HCT116 (cell line): ENCODE measurements at regions not wholly inside any gene's neighbourhood (a gene's known extent, or its start where the extent isn't known, plus 50 kb on each side); places are given as distances from the start of the nearest gene placed in this dataset.

Experiments used
- ATAC-seq: fragments of 200-7000 bp; cut with Tn5 transposase; 2 replicates; pipeline ENCODE4 v1.9.1; 2020; ENCODE audit warnings: mild to moderate bottlenecking, moderate library complexity
- BruUV-seq: library from RNA; stranded (reverse); fragments of 400-500 nt; replicated peaks from 2 replicates; lab custom pipeline; 2021; lab: Mats Ljungman, UMichigan
- CTCF ChIA-PET: fragments of 300-600 bp; sonication (Branson Sonifier 250); formaldehyde crosslinking; loops from one replicate; lab custom pipeline; 2021; ENCODE audit warnings: antibody characterized with exemption; lab: Charles Lee
- POLR2A ChIA-PET: fragments of 300-600, 350-600 bp; sonication (Branson Sonifier 250); formaldehyde crosslinking; loops from one replicate; lab custom pipeline; 2021; ENCODE audit warnings: antibody characterized with exemption; lab: Charles Lee
- RAD21 ChIA-PET, 2 experiments: fragments of 300-600 bp; sonication (Branson Sonifier 250); formaldehyde crosslinking; loops; one replicate each; lab custom pipeline; 2023; ENCODE audit warnings: low total read pairs in 2 of 2; ENCODE audit not compliant: uncharacterized antibody in 2 of 2, unreplicated experiment in 2 of 2, low non-redundant PET in 1 of 2; lab: Charles Lee
- DNase-seq: peaks from one replicate; pipeline ENCODE4 v3.0.0-alpha.2; 2010; ENCODE audit warnings: low read depth, low spot score
- H2AFZ ChIP-seq: fragments of 200-600 bp; shearing (Covaris generic), sonication (generic); 2 replicates; pipeline ENCODE4 v1.6.1; 2017; ENCODE audit warnings: low read depth, mixed run types, mixed read lengths, antibody characterized with exemption, low read length; ENCODE audit not compliant: poor library complexity, severe bottlenecking
- H3K27ac ChIP-seq: 2 replicates; pipeline ENCODE4 v1.5.1; 2012; ENCODE audit warnings: low read depth, low read length
- H3K27me3 ChIP-seq: fragments of 200-600 bp; sonication (generic); 2 replicates; pipeline ENCODE4 v1.6.1; 2016; ENCODE audit warnings: mixed run types, low read length, mixed read lengths; ENCODE audit not compliant: insufficient read depth
- H3K36me3 ChIP-seq, 2 experiments: fragments of 200-500 bp in 1 of 2; fragments of 200-600 bp in 1 of 2; sonication (Bioruptor generic) in 1 of 2; sonication (generic) in 1 of 2; 2 replicates each; pipeline versions ENCODE4 v1.5.1 to v1.6.1; 2014 to 2016; ENCODE audit warnings: low read length in 2 of 2, inconsistent platforms in 1 of 2, mixed read lengths in 1 of 2, mixed run types in 1 of 2; ENCODE audit not compliant: insufficient read depth in 2 of 2, control insufficient read depth in 1 of 2
- H3K4me1 ChIP-seq, 2 experiments: fragments of 200-600 bp in 1 of 2; sonication (generic) in 1 of 2; 2 replicates each; pipeline versions ENCODE4 v1.5.1 to v1.6.1; 2012 to 2017; ENCODE audit warnings: low read length in 2 of 2, inconsistent platforms in 1 of 2, mild to moderate bottlenecking in 1 of 2, mixed read lengths in 1 of 2, mixed run types in 1 of 2, moderate library complexity in 1 of 2; ENCODE audit not compliant: insufficient read depth in 2 of 2, control insufficient read depth in 1 of 2
- H3K4me2 ChIP-seq: fragments of 200-600 bp; sonication (generic); 2 replicates; pipeline ENCODE4 v1.6.1; 2017; ENCODE audit warnings: mixed run types, low read length, mixed read lengths
- H3K4me3 ChIP-seq, 2 experiments: fragments of 200-600 bp in 1 of 2; sonication (generic) in 1 of 2; replicated peaks in 1 of 2; 2 replicates each; pipeline ENCODE4 v1.5.1; 2011 to 2016; ENCODE audit warnings: low read length in 2 of 2, control low read depth in 1 of 2, low read depth in 1 of 2, mild to moderate bottlenecking in 1 of 2, mixed read lengths in 1 of 2, mixed run types in 1 of 2
- H3K79me2 ChIP-seq: fragments of 200-600 bp; sonication (generic); 2 replicates; pipeline ENCODE4 v1.6.1; 2017; ENCODE audit warnings: mild to moderate bottlenecking, mixed run types, low read length, moderate library complexity, mixed read lengths; ENCODE audit not compliant: insufficient read depth
- H3K9ac ChIP-seq: fragments of 200-600 bp; sonication (generic); 2 replicates; pipeline ENCODE4 v1.6.1; 2016; ENCODE audit warnings: low read length, mixed read lengths
- H3K9me2 ChIP-seq: fragments of 200-600 bp; sonication (generic), shearing (Covaris generic); 2 replicates; pipeline ENCODE4 v1.6.1; 2017; ENCODE audit warnings: mixed run types, mild to moderate bottlenecking, moderate library complexity; ENCODE audit not compliant: insufficient read depth
- H3K9me3 ChIP-seq, 2 experiments: fragments of 200-500 bp in 1 of 2; fragments of 200-600 bp in 1 of 2; sonication (Bioruptor generic) in 1 of 2; sonication (generic) in 1 of 2; 2 replicates each; pipeline ENCODE4 v1.6.1; 2014 to 2017; ENCODE audit warnings: low read length in 2 of 2, mixed read lengths in 2 of 2, inconsistent platforms in 1 of 2, low read depth in 1 of 2, mild to moderate bottlenecking in 1 of 2, mixed run types in 1 of 2, moderate library complexity in 1 of 2; ENCODE audit not compliant: control insufficient read depth in 1 of 2, insufficient read depth in 1 of 2
- H4K20me1 ChIP-seq: fragments of 200-600 bp; sonication (generic), shearing (Covaris generic); 2 replicates; pipeline ENCODE4 v1.6.1; 2017; ENCODE audit warnings: mixed run types, mild to moderate bottlenecking, moderate library complexity; ENCODE audit not compliant: insufficient read depth
- ATF3 ChIP-seq: IDR thresholded peaks from 2 replicates; pipeline ENCODE4 v1.6.1; 2012
- CBX3 ChIP-seq: IDR thresholded peaks from 2 replicates; pipeline ENCODE4 v1.6.1; 2012; ENCODE audit warnings: low read depth
- EGR1 ChIP-seq: IDR thresholded peaks from 2 replicates; pipeline ENCODE4 v1.6.1; 2012; ENCODE audit warnings: low read depth
- ELF1 ChIP-seq: IDR thresholded peaks from 2 replicates; pipeline ENCODE4 v1.6.1; 2012; ENCODE audit warnings: low read depth, borderline replicate concordance
- EZH2phosphoT487 ChIP-seq: fragments of 200-600 bp; IDR thresholded peaks from 2 replicates; pipeline ENCODE4 v1.6.1; 2018; ENCODE audit warnings: antibody characterized with exemption, borderline replicate concordance
- JUND ChIP-seq: IDR thresholded peaks from 2 replicates; pipeline ENCODE4 v1.6.1; 2012
- POLR2AphosphoS5 ChIP-seq: IDR thresholded peaks from 2 replicates; pipeline ENCODE4 v1.6.1; 2011; ENCODE audit warnings: mild to moderate bottlenecking, low read depth, low read length, moderate library complexity
- RAD21 ChIP-seq: IDR thresholded peaks from 2 replicates; pipeline ENCODE4 v1.6.1; 2012; ENCODE audit warnings: low read depth, mild to moderate bottlenecking
- SIN3A ChIP-seq: IDR thresholded peaks from 2 replicates; pipeline ENCODE4 v1.6.1; 2012; ENCODE audit warnings: low read depth
- SRF ChIP-seq: IDR thresholded peaks from 2 replicates; pipeline ENCODE4 v1.6.1; 2012; ENCODE audit warnings: low read depth
- TCF7L2 ChIP-seq: IDR thresholded peaks from 2 replicates; pipeline ENCODE4 v1.7.0; 2011; ENCODE audit warnings: borderline replicate concordance, inconsistent platforms; ENCODE audit not compliant: insufficient read depth, insufficient read length; ENCODE audit errors: extremely low read depth
- ZNF274 ChIP-seq: fragments of 200-500 bp; sonication (Bioruptor generic); IDR thresholded peaks from 2 replicates; pipeline ENCODE4 v1.6.1; 2014; ENCODE audit warnings: mild to moderate bottlenecking, low read depth, low read length, inconsistent platforms
- intact Hi-C: fragments of 100-400 bp; cut with micrococcal nuclease; formaldehyde crosslinking; loops from 2 replicates; pipeline ENCODE4 v1.10.0; 2022
- TF ChIP-seq, protein P1 (sequence below), 3 experiments: fragments of 200-600 bp in 1 of 3; sonication (generic) in 1 of 3; IDR thresholded peaks in 2 of 3; conservative IDR thresholded peaks in 1 of 3; 2 replicates each; pipeline ENCODE4 v1.5.1; 2012 to 2017; ENCODE audit warnings: low read depth in 2 of 3, low read length in 2 of 3, antibody characterized with exemption in 1 of 3, borderline replicate concordance in 1 of 3, control low read depth in 1 of 3, mild to moderate bottlenecking in 1 of 3, mixed read lengths in 1 of 3, mixed run types in 1 of 3, moderate library complexity in 1 of 3; ENCODE audit not compliant: insufficient read depth in 1 of 3

GRCh38 chr15:95129574-95129973 lies 898.2 kb downstream of the MCTP2 start:
- BruUV-seq, result no TSS peak
- DNase-seq (no peak), ATAC-seq (no peak)
- no peak for TF ChIP-seq SRF
- no peak for TF ChIP-seq POLR2AphosphoS5
- TF ChIP-seq JUND, result no peak
- no peak for TF ChIP-seq CBX3
- no peak for TF ChIP-seq TCF7L2
- TF ChIP-seq EGR1, result no peak
- TF ChIP-seq ELF1, result no peak
- no peak for TF ChIP-seq EZH2phosphoT487
- no peak for TF ChIP-seq SIN3A
- CTCF ChIA-PET, result no interaction called here
- Histone ChIP-seq H3K27me3 (no peaks in the 10 kb centered on the region), H3K9me2 (no peaks in the 10 kb centered on the region), H3K4me1 (no peaks in the 10 kb centered on the region), H3K36me3 (no peaks in the 10 kb centered on the region), H3K9me3 (no peaks in the 10 kb centered on the region), H3K27ac (no peak overlapping the region), H4K20me1 (no peaks in the 10 kb centered on the region), H3K4me2 (no peak overlapping the region), H3K4me3 (no peak overlapping the region), H3K9ac (no peak overlapping the region), H3K79me2 (no peaks in the 10 kb centered on the region), H2AFZ (no peak overlapping the region)
- RAD21 ChIA-PET, result no interaction called here
- intact Hi-C loops, result no loop called here
- POLR2A ChIA-PET, result no interaction called here

DNA sequence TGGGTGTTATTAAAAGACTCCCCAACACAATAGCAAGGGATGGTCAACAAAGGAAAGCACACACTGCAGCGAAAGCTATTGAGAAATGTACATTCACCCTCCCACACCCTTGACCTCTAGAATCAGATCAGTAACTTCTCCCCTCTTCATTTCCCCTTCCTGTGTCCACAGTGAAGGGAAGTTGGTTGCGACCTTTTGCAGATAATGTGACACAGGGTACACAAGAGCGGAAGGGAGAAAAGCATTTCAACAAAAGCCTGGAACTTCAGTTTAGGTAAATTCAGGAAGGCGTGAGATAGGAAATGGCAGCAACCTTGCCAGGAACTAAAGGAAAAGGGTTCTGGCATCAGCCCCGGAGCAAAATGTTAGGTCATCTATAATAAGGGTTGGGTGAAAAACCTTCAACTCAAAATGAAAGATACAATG lies 899.8 kb downstream of the MCTP2 start:
- H3K9ac ChIP-seq, result no peak overlapping the region
- CTCF ChIA-PET, result no interaction called here
- intact Hi-C loops, result no loop called here
- H4K20me1 ChIP-seq, result no peaks in the 10 kb centered on the region
- H3K4me3 ChIP-seq, result no peak overlapping the region
- no peaks in the 10 kb centered on the region for H3K36me3 ChIP-seq
- no peak overlapping the region for H3K4me2 ChIP-seq
- H3K9me2 ChIP-seq, result no peaks in the 10 kb centered on the region
- no peaks in the 10 kb centered on the region for H3K79me2 ChIP-seq
- no peaks in the 10 kb centered on the region for H3K27me3 ChIP-seq
- ATAC-seq (no peak), DNase-seq (no peak)
- no peak overlapping the region for H2AFZ ChIP-seq
- H3K4me1 ChIP-seq, result no peaks in the 10 kb centered on the region
- POLR2A ChIA-PET, result no interaction called here
- no peaks in the 10 kb centered on the region for H3K9me3 ChIP-seq
- no peak overlapping the region for H3K27ac ChIP-seq
- TF ChIP-seq SIN3A (no peak), ZNF274 (no peak), RAD21 (no peak), ATF3 (no peak)
- TF ChIP-seq, protein P1, sequence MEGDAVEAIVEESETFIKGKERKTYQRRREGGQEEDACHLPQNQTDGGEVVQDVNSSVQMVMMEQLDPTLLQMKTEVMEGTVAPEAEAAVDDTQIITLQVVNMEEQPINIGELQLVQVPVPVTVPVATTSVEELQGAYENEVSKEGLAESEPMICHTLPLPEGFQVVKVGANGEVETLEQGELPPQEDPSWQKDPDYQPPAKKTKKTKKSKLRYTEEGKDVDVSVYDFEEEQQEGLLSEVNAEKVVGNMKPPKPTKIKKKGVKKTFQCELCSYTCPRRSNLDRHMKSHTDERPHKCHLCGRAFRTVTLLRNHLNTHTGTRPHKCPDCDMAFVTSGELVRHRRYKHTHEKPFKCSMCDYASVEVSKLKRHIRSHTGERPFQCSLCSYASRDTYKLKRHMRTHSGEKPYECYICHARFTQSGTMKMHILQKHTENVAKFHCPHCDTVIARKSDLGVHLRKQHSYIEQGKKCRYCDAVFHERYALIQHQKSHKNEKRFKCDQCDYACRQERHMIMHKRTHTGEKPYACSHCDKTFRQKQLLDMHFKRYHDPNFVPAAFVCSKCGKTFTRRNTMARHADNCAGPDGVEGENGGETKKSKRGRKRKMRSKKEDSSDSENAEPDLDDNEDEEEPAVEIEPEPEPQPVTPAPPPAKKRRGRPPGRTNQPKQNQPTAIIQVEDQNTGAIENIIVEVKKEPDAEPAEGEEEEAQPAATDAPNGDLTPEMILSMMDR (IDR thresholded peaks at IDR 0.05 in 2 of 3, conservative IDR thresholded peaks at IDR 0.05 in 1 of 3; ENCODE audit: borderline replicate concordance in 1 of 3, insufficient read depth in 1 of 3, low read depth in 2 of 3, low read length in 2 of 3), result no peak
- no TSS peak for BruUV-seq
- RAD21 ChIA-PET, result no interaction called here
